ENCODE measurements at regions not wholly inside any gene's neighbourhood (a gene's known extent, or its start where the extent isn't known, plus 50 kb on each side); places are given as distances from the start of the nearest gene placed in this dataset.

DNA sequence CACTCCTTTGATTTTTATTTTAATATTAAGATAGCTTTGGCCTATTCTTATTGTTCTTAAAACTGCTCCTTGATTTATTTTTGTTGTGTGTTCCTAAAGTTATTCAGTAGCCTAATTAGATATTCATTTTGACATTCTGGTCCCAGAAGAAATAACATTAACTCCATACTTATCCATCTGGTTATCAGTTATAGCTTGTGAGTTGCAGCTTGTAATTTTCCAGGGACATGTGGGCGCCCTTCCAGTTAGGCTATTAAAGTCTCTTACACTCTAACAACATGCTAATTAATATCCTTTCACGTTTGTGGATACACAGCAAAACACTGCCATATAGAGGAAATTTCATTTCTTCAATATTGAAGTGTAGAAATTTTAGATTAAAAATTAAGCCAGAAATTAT, 987.5 kb downstream of the HACE1 start:
- Histone ChIP-seq H3K4me3 (ENCODE audit: low read depth in 2 of 2, low read length in 2 of 2) (no peak overlapping the region), H3K4me1 (ENCODE audit: control insufficient read depth, insufficient read depth, low read length) (no peaks in the 10 kb centered on the region), H3K36me3 (ENCODE audit: control insufficient read depth, insufficient read depth, low read length) (no peaks in the 10 kb centered on the region), H3K9me3 (ENCODE audit: control insufficient read depth, insufficient read depth, low read depth, low read length) (no peaks in the 10 kb centered on the region), H3K27ac (ENCODE audit: low read length) (no peak overlapping the region), H3K27me3 (ENCODE audit: control insufficient read depth, insufficient read depth, low read length) (no peaks in the 10 kb centered on the region)
- TF ChIP-seq SIN3A (IDR thresholded peaks at IDR 0.05; ENCODE audit: borderline replicate concordance, insufficient read depth, low read depth, low read length): no peak
- TF ChIP-seq, protein P1, sequence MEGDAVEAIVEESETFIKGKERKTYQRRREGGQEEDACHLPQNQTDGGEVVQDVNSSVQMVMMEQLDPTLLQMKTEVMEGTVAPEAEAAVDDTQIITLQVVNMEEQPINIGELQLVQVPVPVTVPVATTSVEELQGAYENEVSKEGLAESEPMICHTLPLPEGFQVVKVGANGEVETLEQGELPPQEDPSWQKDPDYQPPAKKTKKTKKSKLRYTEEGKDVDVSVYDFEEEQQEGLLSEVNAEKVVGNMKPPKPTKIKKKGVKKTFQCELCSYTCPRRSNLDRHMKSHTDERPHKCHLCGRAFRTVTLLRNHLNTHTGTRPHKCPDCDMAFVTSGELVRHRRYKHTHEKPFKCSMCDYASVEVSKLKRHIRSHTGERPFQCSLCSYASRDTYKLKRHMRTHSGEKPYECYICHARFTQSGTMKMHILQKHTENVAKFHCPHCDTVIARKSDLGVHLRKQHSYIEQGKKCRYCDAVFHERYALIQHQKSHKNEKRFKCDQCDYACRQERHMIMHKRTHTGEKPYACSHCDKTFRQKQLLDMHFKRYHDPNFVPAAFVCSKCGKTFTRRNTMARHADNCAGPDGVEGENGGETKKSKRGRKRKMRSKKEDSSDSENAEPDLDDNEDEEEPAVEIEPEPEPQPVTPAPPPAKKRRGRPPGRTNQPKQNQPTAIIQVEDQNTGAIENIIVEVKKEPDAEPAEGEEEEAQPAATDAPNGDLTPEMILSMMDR (IDR thresholded peaks at IDR 0.05): no peak
- TF ChIP-seq POLR2AphosphoS5 (IDR thresholded peaks at IDR 0.05; ENCODE audit: low read depth, low read length): no peak
- TF ChIP-seq, protein P2, sequence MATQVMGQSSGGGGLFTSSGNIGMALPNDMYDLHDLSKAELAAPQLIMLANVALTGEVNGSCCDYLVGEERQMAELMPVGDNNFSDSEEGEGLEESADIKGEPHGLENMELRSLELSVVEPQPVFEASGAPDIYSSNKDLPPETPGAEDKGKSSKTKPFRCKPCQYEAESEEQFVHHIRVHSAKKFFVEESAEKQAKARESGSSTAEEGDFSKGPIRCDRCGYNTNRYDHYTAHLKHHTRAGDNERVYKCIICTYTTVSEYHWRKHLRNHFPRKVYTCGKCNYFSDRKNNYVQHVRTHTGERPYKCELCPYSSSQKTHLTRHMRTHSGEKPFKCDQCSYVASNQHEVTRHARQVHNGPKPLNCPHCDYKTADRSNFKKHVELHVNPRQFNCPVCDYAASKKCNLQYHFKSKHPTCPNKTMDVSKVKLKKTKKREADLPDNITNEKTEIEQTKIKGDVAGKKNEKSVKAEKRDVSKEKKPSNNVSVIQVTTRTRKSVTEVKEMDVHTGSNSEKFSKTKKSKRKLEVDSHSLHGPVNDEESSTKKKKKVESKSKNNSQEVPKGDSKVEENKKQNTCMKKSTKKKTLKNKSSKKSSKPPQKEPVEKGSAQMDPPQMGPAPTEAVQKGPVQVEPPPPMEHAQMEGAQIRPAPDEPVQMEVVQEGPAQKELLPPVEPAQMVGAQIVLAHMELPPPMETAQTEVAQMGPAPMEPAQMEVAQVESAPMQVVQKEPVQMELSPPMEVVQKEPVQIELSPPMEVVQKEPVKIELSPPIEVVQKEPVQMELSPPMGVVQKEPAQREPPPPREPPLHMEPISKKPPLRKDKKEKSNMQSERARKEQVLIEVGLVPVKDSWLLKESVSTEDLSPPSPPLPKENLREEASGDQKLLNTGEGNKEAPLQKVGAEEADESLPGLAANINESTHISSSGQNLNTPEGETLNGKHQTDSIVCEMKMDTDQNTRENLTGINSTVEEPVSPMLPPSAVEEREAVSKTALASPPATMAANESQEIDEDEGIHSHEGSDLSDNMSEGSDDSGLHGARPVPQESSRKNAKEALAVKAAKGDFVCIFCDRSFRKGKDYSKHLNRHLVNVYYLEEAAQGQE (IDR thresholded peaks at IDR 0.05; ENCODE audit: insufficient read depth in 1 of 2, low read depth in 2 of 2, low read length in 1 of 2): no peak
- no peak for TF ChIP-seq TCF7L2 (IDR thresholded peaks at IDR 0.05; ENCODE audit: low read depth, low read length)
- intact Hi-C loops (cut with micrococcal nuclease; ENCODE audit: unreplicated experiment): no loop called here
- POLR2A ChIA-PET: no interaction called here
- DNase-seq (ENCODE audit: low read depth, low spot score): no peak
- CTCF ChIA-PET: no interaction called here
- no peak for ATAC-seq
- in situ Hi-C loops (cut with HindIII; ENCODE audit: low pct_unique_long_range_greater_than_20kb, low sequenced_read_pairs): no loop called here
- BruUV-seq (replicated peaks): no TSS peak

DNA sequence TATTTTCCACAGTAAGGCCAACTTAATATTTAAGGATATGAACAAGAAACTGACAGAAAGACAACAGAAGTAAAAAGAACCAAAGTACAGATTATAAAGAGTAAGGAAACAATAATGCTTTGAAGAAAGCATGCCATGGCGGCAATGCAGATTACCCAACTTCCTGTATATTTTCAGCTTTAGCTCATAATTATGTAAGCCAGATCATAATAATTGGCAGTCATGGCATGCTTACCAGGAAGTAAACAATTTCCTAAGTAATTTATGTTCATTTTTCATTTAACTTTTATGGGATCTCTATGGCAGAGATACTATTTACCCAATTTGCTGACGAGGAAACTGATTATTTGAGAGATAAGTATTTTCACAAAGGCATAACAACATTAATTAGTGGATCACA, 988.7 kb downstream of the HACE1 start:
- ATAC-seq (no peak), DNase-seq (ENCODE audit: low read depth, low spot score) (no peak)
- TF ChIP-seq, protein P2 (IDR thresholded peaks at IDR 0.05; ENCODE audit: insufficient read depth in 1 of 2, low read depth in 2 of 2, low read length in 1 of 2): no peak
- TF ChIP-seq SIN3A (IDR thresholded peaks at IDR 0.05; ENCODE audit: borderline replicate concordance, insufficient read depth, low read depth, low read length) (no peak), TCF7L2 (IDR thresholded peaks at IDR 0.05; ENCODE audit: low read depth, low read length) (no peak), POLR2AphosphoS5 (IDR thresholded peaks at IDR 0.05; ENCODE audit: low read depth, low read length) (no peak)
- TF ChIP-seq, protein P1 (IDR thresholded peaks at IDR 0.05): no peak
- ChIA-PET POLR2A (no interaction called here), CTCF (no interaction called here)
- in situ Hi-C loops (cut with HindIII; ENCODE audit: low pct_unique_long_range_greater_than_20kb, low sequenced_read_pairs) (no loop called here), intact Hi-C loops (cut with micrococcal nuclease; ENCODE audit: unreplicated experiment) (no loop called here)
- H3K27ac ChIP-seq (ENCODE audit: low read length): no peak overlapping the region
- H3K9me3 ChIP-seq (ENCODE audit: control insufficient read depth, insufficient read depth, low read depth, low read length): no peaks in the 10 kb centered on the region
- no peaks in the 10 kb centered on the region for H3K36me3 ChIP-seq (ENCODE audit: control insufficient read depth, insufficient read depth, low read length)
- H3K4me3 ChIP-seq (ENCODE audit: low read depth in 2 of 2, low read length in 2 of 2): no peak overlapping the region
- no peaks in the 10 kb centered on the region for H3K4me1 ChIP-seq (ENCODE audit: control insufficient read depth, insufficient read depth, low read length)
- no TSS peak for BruUV-seq (replicated peaks)
- H3K27me3 ChIP-seq (ENCODE audit: control insufficient read depth, insufficient read depth, low read length): no peaks in the 10 kb centered on the region

Data from Panc1 (cell line).